ENCODE measurements at regions not wholly inside any gene's neighbourhood (a gene's known extent, or its start where the extent isn't known, plus 50 kb on each side); places are given as distances from the start of the nearest gene placed in this dataset.

- no peaks in the 10 kb centered on the region for H3K36me3 ChIP-seq
- no peak for DNase-seq
- TF ChIP-seq CTCF (IDR thresholded peaks at IDR 0.05) (no peak), POLR2A (IDR thresholded peaks at IDR 0.05) (no peak)
- no peak overlapping the region for H3K27ac ChIP-seq
- no peaks in the 10 kb centered on the region for H3K9me3 ChIP-seq
- H3K4me1 ChIP-seq: no peaks in the 10 kb centered on the region
- no peak overlapping the region for H3K4me3 ChIP-seq
- no peaks in the 10 kb centered on the region for H3K27me3 ChIP-seq
These were observed 211.9 kb upstream of the LHX5 start for GRCh38 chr12:113683574-113683973.

GRCh38 chr12:113680868-113681267 is 209.2 kb upstream of the LHX5 start:
- Histone ChIP-seq H3K27me3 (no peaks in the 10 kb centered on the region), H3K4me3 (no peak overlapping the region), H3K27ac (no peak overlapping the region), H3K4me1 (no peaks in the 10 kb centered on the region), H3K9me3 (no peaks in the 10 kb centered on the region), H3K36me3 (no peaks in the 10 kb centered on the region)
- TF ChIP-seq POLR2A (IDR thresholded peaks at IDR 0.05) (no peak), CTCF (IDR thresholded peaks at IDR 0.05) (no peak)
- no peak for DNase-seq

GRCh38 chr12:113678223-113679119 is 206.8 kb upstream of the LHX5 start:
- Histone ChIP-seq H3K27ac (no peak overlapping the region), H3K4me1 (no peaks in the 10 kb centered on the region)

GRCh38 chr12:113676547-113676946 is 204.9 kb upstream of the LHX5 start:
- Histone ChIP-seq H3K36me3 (no peaks in the 10 kb centered on the region), H3K9me3 (no peaks in the 10 kb centered on the region), H3K4me3 (no peak overlapping the region), H3K4me1 (no peaks in the 10 kb centered on the region), H3K27me3 (no peaks in the 10 kb centered on the region), H3K27ac (no peak overlapping the region)
- no peak for DNase-seq
- no peak for TF ChIP-seq CTCF (IDR thresholded peaks at IDR 0.05)
- TF ChIP-seq POLR2A (IDR thresholded peaks at IDR 0.05): no peak

More at GRCh38 chr12:113678223-113679119, 206.8 kb upstream of the LHX5 start:
- H3K9me3 ChIP-seq: no peaks in the 10 kb centered on the region
- TF ChIP-seq CTCF (IDR thresholded peaks at IDR 0.05) (no peak), POLR2A (IDR thresholded peaks at IDR 0.05) (no peak)
- H3K36me3 ChIP-seq: no peaks in the 10 kb centered on the region
- no peaks in the 10 kb centered on the region for H3K27me3 ChIP-seq
- H3K4me3 ChIP-seq: no peak overlapping the region
- DNase-seq: no peak

- no peaks in the 10 kb centered on the region for H3K36me3 ChIP-seq
- DNase-seq: no peak
- TF ChIP-seq CTCF (IDR thresholded peaks at IDR 0.05) (no peak), POLR2A (IDR thresholded peaks at IDR 0.05) (no peak)
- no peaks in the 10 kb centered on the region for H3K4me1 ChIP-seq
- no peak overlapping the region for H3K4me3 ChIP-seq
- H3K27ac ChIP-seq: no peak overlapping the region
- H3K27me3 ChIP-seq: no peaks in the 10 kb centered on the region
- no peaks in the 10 kb centered on the region for H3K9me3 ChIP-seq
These were observed 204.4 kb upstream of the LHX5 start for GRCh38 chr12:113676117-113676516.
